Stomach (tissue), 8 donors: ENCODE measurements at regions not wholly inside any gene's neighbourhood (a gene's known extent, or its start where the extent isn't known, plus 50 kb on each side); places are given as distances from the start of the nearest gene placed in this dataset.

Experiments
- DNase-seq, 2 donors: peaks; one replicate each; pipeline versions ENCODE4 v3.0.0 to v3.0.0-alpha.2; 2013 to 2019
- H3K27ac ChIP-seq, 5 donors: fragments of 200-600 bp in 4 of 5; sonication (generic) in 4 of 5; one replicate each; pipeline ENCODE4 v1.5.1; 2013 to 2019; ENCODE audit warnings: mild to moderate bottlenecking in 1 of 5, moderate library complexity in 1 of 5
- H3K27me3 ChIP-seq, 3 donors: fragments of 200-600 bp; sonication (generic); one replicate each; pipeline ENCODE4 v1.5.1; 2017 to 2019; ENCODE audit warnings: mixed run types in 1 of 3
- H3K36me3 ChIP-seq, 4 donors: fragments of 200-600 bp; sonication (generic); 1 replicate in 3 of 4; 2 replicates in 1 of 4; pipeline ENCODE4 v1.5.1; 2016 to 2019
- H3K4me1 ChIP-seq, 4 donors: fragments of 200-600 bp; sonication (generic); one replicate each; pipeline ENCODE4 v1.5.1; 2016 to 2019
- H3K4me3 ChIP-seq, 4 donors: fragments of 200-600 bp; sonication (generic) in 3 of 4; one replicate each; pipeline ENCODE4 v1.5.1; 2016 to 2019; ENCODE audit warnings: mild to moderate bottlenecking in 1 of 4
- H3K9me3 ChIP-seq, 4 donors: fragments of 200-600 bp; sonication (generic); one replicate each; pipeline ENCODE4 v1.5.1; 2016 to 2019
- CTCF ChIP-seq, 7 experiments: fragments of 450-650 bp in 4 of 7; fragments of 200-600 bp in 3 of 7; sonication (generic) in 3 of 7; IDR thresholded peaks; one replicate each; pipeline ENCODE4 v1.5.1; 2016 to 2019; ENCODE audit warnings: antibody characterized with exemption in 7 of 7, control low read depth in 2 of 7, mild to moderate bottlenecking in 1 of 7
- EP300 ChIP-seq: sonication (generic); formaldehyde crosslinking; IDR thresholded peaks from one replicate; pipeline ENCODE4 v1.6.1; 2017; ENCODE audit warnings: antibody characterized with exemption
- POLR2A ChIP-seq, 4 donors: fragments of 450-650 bp; IDR thresholded peaks; one replicate each; pipeline ENCODE4 v1.6.1; 2016; ENCODE audit warnings: antibody characterized with exemption in 4 of 4, control low read depth in 2 of 4, mild to moderate bottlenecking in 1 of 4, moderate library complexity in 1 of 4
- POLR2AphosphoS5 ChIP-seq, 3 donors: sonication (generic); formaldehyde crosslinking; IDR thresholded peaks; one replicate each; pipeline ENCODE4 v1.6.1; 2016; ENCODE audit warnings: antibody characterized with exemption in 3 of 3
- WGBS, 5 donors: extraction: QIAGEN DNeasy Blood & Tissue Kit in 3 of 5; methylation state at CpG; one replicate each; pipeline versions ENCODE4 v1.1.5 to v1.1.7; 2013 to 2018; 5-methylcytosine and 5-hydroxymethylcytosine counted together
- intact Hi-C: fragments of 100-400 bp; cut with DNase I; formaldehyde crosslinking; loops from one replicate; pipeline ENCODE4 v1.15.1; 2023; ENCODE audit warnings: low total_unique reads
- donor health status: healthy with polysubstance abuse.
- donor health status: Bipolar disorder and iron deficiency.
- donor health status: healthy.

- Histone ChIP-seq H3K27ac (no peak overlapping the region), H3K36me3 (no peaks in the 10 kb centered on the region), H3K4me1 (no peaks in the 10 kb centered on the region), H3K27me3 (no peaks in the 10 kb centered on the region), H3K9me3 (peaks cover 0 to 5% (median 0%) of the 10 kb centered on the region in 4 donors), H3K4me3 (no peak overlapping the region)
- no peak for DNase-seq
- TF ChIP-seq EP300: no peak
- WGBS, 5 donors: 72 to 97% (median 75%) methylated on average over 5 of the region's 5 CpGs
- intact Hi-C loops: no loop called here
These were observed 229.0 kb upstream of the TENM3 start for GRCh38 chr4:182014164-182014563.

- Histone ChIP-seq H3K27ac (no peak overlapping the region), H3K27me3 (no peaks in the 10 kb centered on the region), H3K4me3 (no peak overlapping the region), H3K36me3 (no peaks in the 10 kb centered on the region), H3K4me1 (no peaks in the 10 kb centered on the region), H3K9me3 (no peaks in the 10 kb centered on the region)
- TF ChIP-seq CTCF (IDR thresholded peaks at IDR 0.05): no peak
- TF ChIP-seq EP300: no peak
- TF ChIP-seq POLR2AphosphoS5 (IDR thresholded peaks at IDR 0.05): no peak
- TF ChIP-seq POLR2A (IDR thresholded peaks at IDR 0.05): no peak
- 83 to 92% (median 89%) methylated on average over 11 of the region's 11 CpGs for WGBS, 5 donors
- intact Hi-C loops: no loop called here
- no peak for DNase-seq
These were observed 228.2 kb upstream of the TENM3 start for GRCh38 chr4:182015014-182015413.

- H3K9me3 ChIP-seq: no peaks in the 10 kb centered on the region
These were observed 227.3 kb upstream of the TENM3 start for GRCh38 chr4:182015893-182016292.

GRCh38 chr4:182017038-182017437 is 226.2 kb upstream of the TENM3 start:
- no peak overlapping the region for H3K4me3 ChIP-seq
- no peaks in the 10 kb centered on the region for H3K36me3 ChIP-seq
- no peaks in the 10 kb centered on the region for H3K9me3 ChIP-seq
- DNase-seq: no peak
- H3K27ac ChIP-seq: no peak overlapping the region
- intact Hi-C loops: no loop called here
- TF ChIP-seq POLR2A (IDR thresholded peaks at IDR 0.05) (no peak), EP300 (no peak), POLR2AphosphoS5 (IDR thresholded peaks at IDR 0.05) (no peak), CTCF (IDR thresholded peaks at IDR 0.05) (no peak)
- H3K4me1 ChIP-seq: no peaks in the 10 kb centered on the region
- no peaks in the 10 kb centered on the region for H3K27me3 ChIP-seq
- WGBS, 5 donors: 86 to 91% (median 89%) methylated on average over 5 of the region's 5 CpGs

More at GRCh38 chr4:182015893-182016292, 227.3 kb upstream of the TENM3 start:
- DNase-seq: no peak
- Histone ChIP-seq H3K27me3 (no peaks in the 10 kb centered on the region), H3K27ac (no peak overlapping the region), H3K4me3 (no peak overlapping the region), H3K36me3 (no peaks in the 10 kb centered on the region), H3K4me1 (no peaks in the 10 kb centered on the region)
- TF ChIP-seq CTCF (IDR thresholded peaks at IDR 0.05) (no peak), POLR2AphosphoS5 (IDR thresholded peaks at IDR 0.05) (no peak), EP300 (no peak), POLR2A (IDR thresholded peaks at IDR 0.05) (no peak)
- WGBS, 5 donors: 78 to 88% (median 81%) methylated on average over 6 of the region's 6 CpGs
- intact Hi-C loops: no loop called here

- no peaks in the 10 kb centered on the region for H3K4me1 ChIP-seq
- no peaks in the 10 kb centered on the region for H3K9me3 ChIP-seq
- no peak for TF ChIP-seq CTCF (IDR thresholded peaks at IDR 0.05)
- no peak for TF ChIP-seq POLR2A (IDR thresholded peaks at IDR 0.05)
- no peak for TF ChIP-seq EP300
- TF ChIP-seq POLR2AphosphoS5 (IDR thresholded peaks at IDR 0.05): no peak
- H3K27ac ChIP-seq: no peak overlapping the region
- no peak overlapping the region for H3K4me3 ChIP-seq
- DNase-seq: no peak
- WGBS, 5 donors: 66 to 88% (median 80%) methylated on average over 2 of the region's 2 CpGs
- intact Hi-C loops: no loop called here
- no peaks in the 10 kb centered on the region for H3K27me3 ChIP-seq
- no peaks in the 10 kb centered on the region for H3K36me3 ChIP-seq
These were observed 224.5 kb upstream of the TENM3 start for GRCh38 chr4:182018691-182019090.
